PC-3 (cell line): ENCODE measurements at regions not wholly inside any gene's neighbourhood (a gene's known extent, or its start where the extent isn't known, plus 50 kb on each side); places are given as distances from the start of the nearest gene placed in this dataset.

Experiments
- ATAC-seq: fragments of 200-7000 bp; cut with Tn5 transposase; 2 replicates; pipeline ENCODE4 v1.9.1; 2020; ENCODE audit warnings: mild to moderate bottlenecking, moderate library complexity
- BruUV-seq: library from RNA; stranded (reverse); fragments of 400-500 nt; replicated peaks from 2 replicates; lab custom pipeline; 2021; lab: Mats Ljungman, UMichigan
- CTCF ChIA-PET: fragments of 300-600 bp; sonication (Branson Sonifier 250); formaldehyde crosslinking; loops from one replicate; lab custom pipeline; 2022; ENCODE audit warnings: antibody characterized with exemption; lab: Charles Lee
- POLR2A ChIA-PET: fragments of 300-600 bp; sonication (Branson Sonifier 250); formaldehyde crosslinking; loops from one replicate; lab custom pipeline; 2022; ENCODE audit warnings: antibody characterized with exemption; ENCODE audit not compliant: unreplicated experiment; lab: Charles Lee
- DNase-seq: peaks from one replicate; pipeline ENCODE4 v3.0.0-alpha.2; 2015
- H2AFZ ChIP-seq: fragments of 300-600 bp; sonication (generic); 2 replicates; pipeline ENCODE4 v1.6.0; 2016; ENCODE audit warnings: antibody characterized with exemption, low read length
- H3F3A ChIP-seq: fragments of 300-600 bp; sonication (generic); one replicate; pipeline ENCODE4 v1.6.0; 2017; ENCODE audit warnings: antibody characterized with exemption, low read length, control low read depth, mild to moderate bottlenecking; ENCODE audit not compliant: unreplicated experiment
- H3K27ac ChIP-seq: fragments of 300-600 bp; sonication (generic); 2 replicates; pipeline ENCODE4 v1.5.1; 2016; ENCODE audit warnings: mild to moderate bottlenecking, low read length
- H3K27me3 ChIP-seq: fragments of 300-600 bp; sonication (generic); 2 replicates; pipeline ENCODE4 v1.6.1; 2016; ENCODE audit warnings: low read length, mixed read lengths
- H3K36me3 ChIP-seq: fragments of 300-600 bp; sonication (generic); 2 replicates; pipeline ENCODE4 v1.6.1; 2016; ENCODE audit warnings: low read depth, mixed run types, low read length, mixed read lengths
- H3K4me1 ChIP-seq: fragments of 300-600 bp; sonication (generic); 2 replicates; pipeline ENCODE4 v1.5.1; 2016; ENCODE audit warnings: low read length; ENCODE audit not compliant: insufficient read depth
- H3K4me2 ChIP-seq: fragments of 300-600 bp; sonication (generic); 2 replicates; pipeline ENCODE4 v1.6.0; 2016; ENCODE audit warnings: low read length
- H3K4me3 ChIP-seq: fragments of 300-600 bp; sonication (generic); 2 replicates; pipeline ENCODE4 v1.5.1; 2016; ENCODE audit warnings: mild to moderate bottlenecking, low read length, mixed read lengths
- H3K79me2 ChIP-seq: fragments of 300-600 bp; sonication (generic); 2 replicates; pipeline ENCODE4 v1.6.1; 2017; ENCODE audit warnings: low read length, mixed read lengths
- H3K9ac ChIP-seq: fragments of 300-600 bp; sonication (generic); 2 replicates; pipeline ENCODE4 v1.6.0; 2016; ENCODE audit warnings: mild to moderate bottlenecking, low read length
- H3K9me2 ChIP-seq: fragments of 300-600 bp; sonication (generic); replicated peaks from 2 replicates; pipeline ENCODE4 v1.6.1; 2016; ENCODE audit warnings: mixed run types, low read length, mixed read lengths
- H3K9me3 ChIP-seq: fragments of 300-600 bp; sonication (generic); 2 replicates; pipeline ENCODE4 v1.6.1; 2016; ENCODE audit warnings: low read length, mixed read lengths
- H4K20me1 ChIP-seq: fragments of 300-600 bp; sonication (generic); 2 replicates; pipeline ENCODE4 v1.6.1; 2016; ENCODE audit warnings: low read length, mixed read lengths
- EZH2 ChIP-seq: fragments of 300-600 bp; sonication (generic); IDR thresholded peaks from one replicate; pipeline ENCODE4 v1.6.1; 2017; ENCODE audit warnings: antibody characterized with exemption, mild to moderate bottlenecking, low read length; ENCODE audit not compliant: unreplicated experiment
- EZH2phosphoT487 ChIP-seq: fragments of 300-600 bp; sonication (generic); IDR thresholded peaks from 2 replicates; pipeline ENCODE4 v1.6.1; 2018; ENCODE audit warnings: mild to moderate bottlenecking, antibody characterized with exemption, low read length, borderline replicate concordance
- intact Hi-C: fragments of 100-400 bp; cut with micrococcal nuclease; formaldehyde crosslinking; loops from 2 replicates; pipeline ENCODE4 v1.9.0; 2023
- TF ChIP-seq, protein P1 (sequence below): fragments of 300-600 bp; sonication (generic); conservative IDR thresholded peaks from 2 replicates; pipeline ENCODE4 v1.5.1; 2017; ENCODE audit warnings: antibody characterized with exemption, low read depth, mild to moderate bottlenecking, low read length

- ATAC-seq = no peak
- ChIA-PET CTCF (no interaction called here), POLR2A (no interaction called here)
Observed at GRCh38 chr7:16033233-16033632, 346.8 kb upstream of the MEOX2 start.

DNA sequence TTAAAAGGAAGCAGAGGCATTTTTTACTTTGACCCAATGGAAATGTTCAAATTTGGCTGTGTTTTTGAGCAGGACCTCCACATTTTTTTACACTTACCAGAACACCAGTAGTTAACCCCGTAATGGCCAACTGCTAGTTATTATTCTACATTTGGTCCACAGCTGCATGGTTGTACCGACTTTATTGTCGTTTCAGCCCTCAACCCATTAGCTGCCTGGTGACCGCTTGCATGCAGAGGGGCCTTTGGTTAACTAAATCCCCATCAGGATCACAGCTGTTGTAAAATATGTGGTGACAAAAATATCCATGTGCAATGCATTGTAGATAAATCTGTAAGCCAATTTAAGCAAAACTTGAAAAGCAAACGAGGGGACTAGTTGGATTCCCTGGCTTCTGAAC is 342.2 kb upstream of the MEOX2 start:
- no peak for ATAC-seq
- intact Hi-C loops = no loop called here

More at GRCh38 chr7:16033233-16033632, 346.8 kb upstream of the MEOX2 start:
- DNase-seq = no peak
- Histone ChIP-seq H3K9me2 (no peaks in the 10 kb centered on the region), H3K4me3 (no peak overlapping the region), H3K36me3 (no peaks in the 10 kb centered on the region), H3K4me1 (no peaks in the 10 kb centered on the region), H3F3A (no peaks in the 10 kb centered on the region), H3K79me2 (no peaks in the 10 kb centered on the region), H2AFZ (no peak overlapping the region), H3K4me2 (no peak overlapping the region), H3K27ac (no peak overlapping the region), H4K20me1 (no peaks in the 10 kb centered on the region), H3K27me3 (no peaks in the 10 kb centered on the region), H3K9ac (no peak overlapping the region), H3K9me3 (no peaks in the 10 kb centered on the region)
- TF ChIP-seq EZH2 (no peak), EZH2phosphoT487 (no peak)
- TF ChIP-seq, protein P1, sequence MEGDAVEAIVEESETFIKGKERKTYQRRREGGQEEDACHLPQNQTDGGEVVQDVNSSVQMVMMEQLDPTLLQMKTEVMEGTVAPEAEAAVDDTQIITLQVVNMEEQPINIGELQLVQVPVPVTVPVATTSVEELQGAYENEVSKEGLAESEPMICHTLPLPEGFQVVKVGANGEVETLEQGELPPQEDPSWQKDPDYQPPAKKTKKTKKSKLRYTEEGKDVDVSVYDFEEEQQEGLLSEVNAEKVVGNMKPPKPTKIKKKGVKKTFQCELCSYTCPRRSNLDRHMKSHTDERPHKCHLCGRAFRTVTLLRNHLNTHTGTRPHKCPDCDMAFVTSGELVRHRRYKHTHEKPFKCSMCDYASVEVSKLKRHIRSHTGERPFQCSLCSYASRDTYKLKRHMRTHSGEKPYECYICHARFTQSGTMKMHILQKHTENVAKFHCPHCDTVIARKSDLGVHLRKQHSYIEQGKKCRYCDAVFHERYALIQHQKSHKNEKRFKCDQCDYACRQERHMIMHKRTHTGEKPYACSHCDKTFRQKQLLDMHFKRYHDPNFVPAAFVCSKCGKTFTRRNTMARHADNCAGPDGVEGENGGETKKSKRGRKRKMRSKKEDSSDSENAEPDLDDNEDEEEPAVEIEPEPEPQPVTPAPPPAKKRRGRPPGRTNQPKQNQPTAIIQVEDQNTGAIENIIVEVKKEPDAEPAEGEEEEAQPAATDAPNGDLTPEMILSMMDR = no peak
- intact Hi-C loops = no loop called here
- BruUV-seq = no TSS peak

GRCh38 chr7:16028103-16028502 is 341.6 kb upstream of the MEOX2 start:
- no peaks in the 10 kb centered on the region for H3K9me2 ChIP-seq
- H3K27me3 ChIP-seq = no peaks in the 10 kb centered on the region
- CTCF ChIA-PET = no interaction called here
- H3K4me1 ChIP-seq = no peaks in the 10 kb centered on the region
- DNase-seq (peak; percentile 54), ATAC-seq (peak; percentile 46)
- TF ChIP-seq, protein P1 = no peak
- TF ChIP-seq EZH2 = no peak
- TF ChIP-seq EZH2phosphoT487 = no peak
- H3K79me2 ChIP-seq = no peaks in the 10 kb centered on the region
- H3K9me3 ChIP-seq = no peaks in the 10 kb centered on the region
- H3K4me3 ChIP-seq = no peak overlapping the region
- POLR2A ChIA-PET = no interaction called here
- no TSS peak for BruUV-seq
- H3F3A ChIP-seq = no peaks in the 10 kb centered on the region
- no peaks in the 10 kb centered on the region for H3K36me3 ChIP-seq
- H3K9ac ChIP-seq = no peak overlapping the region
- no peaks in the 10 kb centered on the region for H4K20me1 ChIP-seq
- H3K4me2 ChIP-seq = no peak overlapping the region
- intact Hi-C loops = no loop called here
- H2AFZ ChIP-seq = no peak overlapping the region
- no peak overlapping the region for H3K27ac ChIP-seq

More for the DNA sequence above, 342.2 kb upstream of the MEOX2 start:
- ChIA-PET POLR2A (no interaction called here), CTCF (no interaction called here)
- H3K4me3 ChIP-seq = no peak overlapping the region
- H4K20me1 ChIP-seq = no peaks in the 10 kb centered on the region
- no peaks in the 10 kb centered on the region for H3F3A ChIP-seq
- no peaks in the 10 kb centered on the region for H3K9me2 ChIP-seq
- no peaks in the 10 kb centered on the region for H3K27me3 ChIP-seq
- H2AFZ ChIP-seq = no peak overlapping the region
- no peak overlapping the region for H3K4me2 ChIP-seq
- DNase-seq = no peak
- no peaks in the 10 kb centered on the region for H3K9me3 ChIP-seq
- no peaks in the 10 kb centered on the region for H3K79me2 ChIP-seq
- H3K27ac ChIP-seq = no peak overlapping the region
- H3K4me1 ChIP-seq = no peaks in the 10 kb centered on the region
- TF ChIP-seq, protein P1 = no peak
- TF ChIP-seq EZH2 (no peak), EZH2phosphoT487 (no peak)
- H3K9ac ChIP-seq = no peak overlapping the region
- H3K36me3 ChIP-seq = no peaks in the 10 kb centered on the region
- BruUV-seq = no TSS peak
